K562 (cell line): ENCODE measurements at regions not wholly inside any gene's neighbourhood (a gene's known extent, or its start where the extent isn't known, plus 50 kb on each side); places are given as distances from the start of the nearest gene placed in this dataset.

Source experiments
- ATAC-seq: fragments of 200-7000 bp; cut with Tn5 transposase; 3 replicates; pipeline ENCODE4 v1.9.1; 2020; ENCODE audit warnings: moderate library complexity
- BruUV-seq: library from RNA; stranded (reverse); fragments of 400-500 nt; replicated peaks from 2 replicates; lab custom pipeline; 2021; lab: Mats Ljungman, UMichigan
- CTCF ChIA-PET: fragments of 300-600 bp; formaldehyde crosslinking; extraction: SDS; loops from one replicate; lab custom pipeline; 2021; ENCODE audit warnings: low intra/inter-chr PET ratio; lab: Yijun Ruan, JAX
- POLR2A ChIA-PET: fragments of 300-600, 350-650 bp; sonication (Branson Sonifier 250); formaldehyde crosslinking; extraction: SDS; loops from one replicate; lab custom pipeline; 2021; ENCODE audit warnings: antibody characterized with exemption, inconsistent platforms; lab: Yijun Ruan, JAX
- DNase-seq, 4 experiments: peaks; one replicate each; pipeline versions ENCODE4 v3.0.0 to v3.0.0-alpha.2; 2011 to 2018; ENCODE audit warnings: low spot score in 3 of 4, mixed read lengths in 3 of 4; ENCODE audit errors: extremely low read depth in 1 of 4
- FAIRE-seq: peaks from 2 replicates; lab custom pipeline; 2011; peaks lifted over from hg19 to GRCh38; lab: Jason Lieb, UNC
- H2AFZ ChIP-seq: 2 replicates; pipeline ENCODE4 v1.6.0; 2011; ENCODE audit warnings: low read depth, low read length, control low read depth, inconsistent platforms
- H3K27ac ChIP-seq: fragments of 200-600 bp; 3 replicates; pipeline ENCODE4 v1.8.0; 2011; ENCODE audit warnings: low read depth, mild to moderate bottlenecking, control low read depth, inconsistent platforms, low read length, moderate library complexity, mixed read lengths; ENCODE audit errors: extremely low read depth
- H3K27me3 ChIP-seq, 2 experiments: fragments of 300-600 bp in 1 of 2; 2 replicates in 1 of 2; 3 replicates in 1 of 2; pipeline versions ENCODE4 v1.6.0 to v1.8.0; 2011; ENCODE audit warnings: inconsistent platforms in 2 of 2, low read length in 2 of 2, mild to moderate bottlenecking in 1 of 2, mixed read lengths in 1 of 2, moderate library complexity in 1 of 2; ENCODE audit not compliant: control insufficient read depth in 2 of 2, insufficient read depth in 2 of 2
- H3K36me3 ChIP-seq: fragments of 300-600 bp; 3 replicates; pipeline ENCODE4 v1.8.0; 2011; ENCODE audit warnings: mild to moderate bottlenecking, low read length, inconsistent platforms; ENCODE audit not compliant: control insufficient read depth, insufficient read depth
- H3K4me1 ChIP-seq, 2 experiments: fragments of 200-600 bp in 1 of 2; replicated peaks in 1 of 2; 2 replicates in 1 of 2; 3 replicates in 1 of 2; pipeline versions ENCODE4 v1.5.1 to v1.8.0; 2011; ENCODE audit warnings: inconsistent platforms in 2 of 2, low read length in 2 of 2, mild to moderate bottlenecking in 1 of 2, mixed read lengths in 1 of 2, moderate library complexity in 1 of 2; ENCODE audit not compliant: control insufficient read depth in 2 of 2, insufficient read depth in 2 of 2
- H3K4me2 ChIP-seq: 2 replicates; pipeline ENCODE4 v1.6.1; 2011; ENCODE audit warnings: low read length, control low read depth, inconsistent platforms, mixed read lengths; ENCODE audit not compliant: insufficient read depth
- H3K4me3 ChIP-seq: fragments of 200-600 bp; sonication (generic), shearing (Covaris generic); 2 replicates; pipeline ENCODE4 v1.5.1; 2016; ENCODE audit warnings: control low read depth, inconsistent platforms
- H3K79me2 ChIP-seq: fragments of 200-600 bp; 3 replicates; pipeline ENCODE4 v1.8.0; 2011; ENCODE audit warnings: low read length, inconsistent platforms; ENCODE audit not compliant: control insufficient read depth, insufficient read depth
- H3K9ac ChIP-seq, 2 experiments: 2 replicates each; pipeline versions ENCODE4 v1.6.0 to v1.6.1; 2011; ENCODE audit warnings: low read depth in 2 of 2, low read length in 2 of 2, control low read depth in 1 of 2, inconsistent platforms in 1 of 2, mild to moderate bottlenecking in 1 of 2, mixed read lengths in 1 of 2; ENCODE audit not compliant: insufficient read depth in 1 of 2
- H3K9me1 ChIP-seq: one replicate; pipeline ENCODE4 v1.6.0; 2011; ENCODE audit warnings: inconsistent platforms, mild to moderate bottlenecking, low read length, moderate library complexity; ENCODE audit not compliant: control insufficient read depth, insufficient read depth
- H3K9me3 ChIP-seq: replicated peaks from 2 replicates; pipeline ENCODE4 v1.5.1; 2011; ENCODE audit warnings: low read depth, low read length, inconsistent platforms; ENCODE audit not compliant: control insufficient read depth, insufficient read depth
- H4K20me1 ChIP-seq: replicated peaks from 2 replicates; pipeline ENCODE4 v1.6.1; 2011; ENCODE audit warnings: low read length, inconsistent platforms, mixed read lengths; ENCODE audit not compliant: control insufficient read depth, insufficient read depth
- CC2D1A ChIP-seq: fragments of 450-650 bp; IDR thresholded peaks from 2 replicates; pipeline ENCODE4 v1.6.1; 2017; ENCODE audit warnings: mild to moderate bottlenecking
- ETS1 ChIP-seq: conservative IDR thresholded peaks from 2 replicates; pipeline ENCODE4 v1.6.1; 2011; ENCODE audit warnings: low read depth, mild to moderate bottlenecking, low read length; ENCODE audit not compliant: control insufficient read depth
- ETV1 ChIP-seq: fragments of 450-650 bp; conservative IDR thresholded peaks from 2 replicates; pipeline ENCODE4 v1.6.1; 2016; ENCODE audit warnings: missing genetic modification characterization, control low read depth, low read depth, missing compliant biosample characterization
- GABPB1 ChIP-seq: sonication (generic); formaldehyde crosslinking; IDR thresholded peaks from 2 replicates; pipeline ENCODE4 v1.8.0; 2022; ENCODE audit warnings: mild to moderate bottlenecking, missing genetic modification reagents
- GATAD2A ChIP-seq: fragments of 450-650 bp; IDR thresholded peaks from 2 replicates; pipeline ENCODE4 v1.6.1; 2017
- KAT2B ChIP-seq: IDR thresholded peaks from one replicate; pipeline ENCODE4 v1.6.1; 2012; ENCODE audit warnings: low read depth, mild to moderate bottlenecking, control low read depth, inconsistent platforms, low read length, moderate library complexity
- KDM4B ChIP-seq, 2 experiments: fragments of 450-650 bp in 1 of 2; sonication (generic) in 1 of 2; IDR thresholded peaks; 2 replicates each; pipeline ENCODE4 v1.6.1; 2016 to 2017; ENCODE audit warnings: borderline replicate concordance in 2 of 2, antibody characterized with exemption in 1 of 2, low read depth in 1 of 2, mild to moderate bottlenecking in 1 of 2
- MYBL2 ChIP-seq, 2 experiments: fragments of 450-650 bp in 1 of 2; sonication (generic) in 1 of 2; formaldehyde crosslinking in 1 of 2; IDR thresholded peaks; 2 replicates each; pipeline versions ENCODE4 v1.6.1 to v1.8.1; 2017 to 2022; ENCODE audit warnings: borderline replicate concordance in 1 of 2, inconsistent platforms in 1 of 2, low read depth in 1 of 2, mild to moderate bottlenecking in 1 of 2, missing genetic modification reagents in 1 of 2, moderate library complexity in 1 of 2
- PYGO2 ChIP-seq: fragments of 450-650 bp; IDR thresholded peaks from 2 replicates; pipeline ENCODE4 v1.6.1; 2016; ENCODE audit warnings: mild to moderate bottlenecking, missing genetic modification characterization, moderate library complexity, missing compliant biosample characterization
- SRSF9 ChIP-seq: fragments of 200-400 bp; formaldehyde crosslinking; IDR thresholded peaks from 2 replicates; pipeline ENCODE4 v1.6.1; 2017; ENCODE audit warnings: low read depth, low read length, borderline replicate concordance
- TOE1 ChIP-seq, 2 experiments: fragments of 450-650 bp in 1 of 2; sonication (generic) in 1 of 2; formaldehyde crosslinking in 1 of 2; IDR thresholded peaks; 2 replicates each; pipeline versions ENCODE4 v1.7.1 to v1.8.0; 2016 to 2022; ENCODE audit warnings: borderline replicate concordance in 2 of 2, mild to moderate bottlenecking in 2 of 2, antibody characterized with exemption in 1 of 2, inconsistent platforms in 1 of 2, low read depth in 1 of 2, missing genetic modification reagents in 1 of 2, moderate library complexity in 1 of 2
- ZKSCAN8 ChIP-seq: fragments of 200-800 bp; sonication (Bioruptor generic); IDR thresholded peaks from 2 replicates; pipeline ENCODE4 v1.6.1; 2016; ENCODE audit warnings: missing genetic modification characterization, missing compliant biosample characterization
- ZNF133 ChIP-seq: fragments of 250-450 bp; sonication (Bioruptor Pico); IDR thresholded peaks from 2 replicates; pipeline ENCODE4 v1.4.0; 2020; ENCODE audit warnings: mild to moderate bottlenecking
- ZNF41 ChIP-seq: fragments of 250-450 bp; sonication (Bioruptor Pico); conservative IDR thresholded peaks from 2 replicates; pipeline ENCODE4 v1.4.0; 2020; ENCODE audit warnings: mild to moderate bottlenecking
- ZNF77 ChIP-seq: fragments of 250-450 bp; sonication (Bioruptor Pico); IDR thresholded peaks from 2 replicates; pipeline ENCODE4 v1.5.0; 2020
- ZNF830 ChIP-seq: fragments of 250-450 bp; sonication (Bioruptor Pico); IDR thresholded peaks from 2 replicates; pipeline ENCODE4 v1.5.0; 2021; ENCODE audit warnings: mild to moderate bottlenecking
- WGBS: fragments of 100-300 bp; shearing (Covaris generic); methylation state at CpG from one replicate; pipeline ENCODE4 v1.1.6; 2016; ENCODE audit warnings: low coverage, mixed read lengths; ENCODE audit not compliant: insufficient coverage; ENCODE audit errors: missing lambda C conversion rate; 5-methylcytosine and 5-hydroxymethylcytosine counted together
- in situ Hi-C: fragments of 300-500 bp; cut with MboI; formaldehyde crosslinking; loops from 4 replicates; pipeline ENCODE4 v1.15.0; 2018; ENCODE audit warnings: inconsistent platforms, mixed read lengths
- intact Hi-C: fragments of 100-400 bp; cut with micrococcal nuclease; formaldehyde crosslinking; loops from 2 replicates; pipeline ENCODE4 v1.14.2; 2022

- BruUV-seq, result no TSS peak
- TF ChIP-seq MYBL2 (IDR thresholded peaks at IDR 0.05; ENCODE audit: low read depth) (no peak), MYBL2 (CRISPR knock-in tag; IDR thresholded peaks at IDR 0.05; ENCODE audit: borderline replicate concordance) (no peak), ZNF133 (no peak), CC2D1A (no peak), SRSF9 (no peak), ETS1 (no peak), KAT2B (no peak), ZNF77 (CRISPR knock-in tag) (no peak), ZNF41 (no peak), ETV1 (tag) (no peak), GABPB1 (CRISPR knock-in tag) (no peak), ZNF830 (CRISPR knock-in tag) (no peak), KDM4B (IDR thresholded peaks at IDR 0.05; ENCODE audit: borderline replicate concordance in 2 of 2, low read depth in 1 of 2) (no peak), GATAD2A (no peak), PYGO2 (tag) (no peak), TOE1 (IDR thresholded peaks at IDR 0.05; ENCODE audit: borderline replicate concordance) (no peak), TOE1 (CRISPR knock-in tag; IDR thresholded peaks at IDR 0.05; ENCODE audit: borderline replicate concordance, low read depth) (no peak), ZKSCAN8 (CRISPR knock-in tag) (no peak)
- ATAC-seq (no peak), DNase-seq (no peak), FAIRE-seq (no peak)
- POLR2A ChIA-PET, result no interaction called here
- no peak overlapping the region for H3K4me2 ChIP-seq
- no peak overlapping the region for H3K9ac ChIP-seq
- no peaks in the 10 kb centered on the region for H3K36me3 ChIP-seq
- H2AFZ ChIP-seq, result no peak overlapping the region
- no peak overlapping the region for H3K27ac ChIP-seq
- H3K9me1 ChIP-seq, result no peaks in the 10 kb centered on the region
- no peaks in the 10 kb centered on the region for H3K4me1 ChIP-seq
- no peaks in the 10 kb centered on the region for H3K79me2 ChIP-seq
- no peaks in the 10 kb centered on the region for H3K9me3 ChIP-seq
- no peaks in the 10 kb centered on the region for H3K27me3 ChIP-seq
- H3K4me3 ChIP-seq, result no peak overlapping the region
- in situ Hi-C loops (no loop called here), intact Hi-C loops (no loop called here)
- 0% methylated on average over 1 of the region's 1 CpG for WGBS
- no peaks in the 10 kb centered on the region for H4K20me1 ChIP-seq
- CTCF ChIA-PET, result no interaction called here
These were observed 194.9 kb upstream of the CHAC2 start for GRCh38 chr2:53572696-53573095.
